Esophagus muscularis mucosa (tissue), 4 donors: ENCODE measurements at regions not wholly inside any gene's neighbourhood (a gene's known extent, or its start where the extent isn't known, plus 50 kb on each side); places are given as distances from the start of the nearest gene placed in this dataset.

ENCODE experiments used
- EP300 ChIP-seq: sonication (generic); formaldehyde crosslinking; IDR thresholded peaks from one replicate; pipeline ENCODE4 v1.6.1; 2017; ENCODE audit warnings: antibody characterized with exemption
- POLR2A ChIP-seq: fragments of 450-650 bp; IDR thresholded peaks from one replicate; pipeline ENCODE4 v1.6.1; 2017; ENCODE audit warnings: antibody characterized with exemption, moderate library complexity, mild to moderate bottlenecking, low read depth
- POLR2AphosphoS5 ChIP-seq, 2 donors: sonication (generic); formaldehyde crosslinking; IDR thresholded peaks; one replicate each; pipeline ENCODE4 v1.6.1; 2017; ENCODE audit warnings: antibody characterized with exemption in 2 of 2
- TF ChIP-seq, protein P1 (sequence below), 3 experiments: fragments of 200-600 bp in 2 of 3; fragments of 450-650 bp in 1 of 3; sonication (generic) in 2 of 3; IDR thresholded peaks; one replicate each; pipeline ENCODE4 v1.5.1; 2017 to 2019; ENCODE audit warnings: antibody characterized with exemption in 3 of 3, mild to moderate bottlenecking in 2 of 3, moderate library complexity in 1 of 3

DNA sequence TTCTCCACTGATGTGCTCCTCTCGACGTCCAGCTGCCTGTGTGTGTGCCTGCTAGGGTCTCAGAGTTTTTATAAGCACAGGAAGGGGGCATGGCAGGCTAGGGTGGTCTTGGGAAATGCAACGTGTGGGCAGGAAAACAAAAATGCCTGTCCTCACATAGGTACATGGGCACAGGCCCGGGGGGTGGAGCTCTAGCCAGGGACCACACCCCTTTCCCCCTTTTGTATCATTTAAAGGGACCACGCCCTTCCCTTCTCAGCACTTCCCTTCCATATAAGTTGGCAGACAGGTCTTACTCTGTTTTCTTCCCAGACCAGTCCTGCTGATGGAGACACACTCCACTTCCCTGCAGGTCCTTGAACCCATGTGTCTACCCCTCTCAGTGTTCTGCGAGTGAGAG is 645.0 kb downstream of the CBLN2 start:
- TF ChIP-seq, protein P1, sequence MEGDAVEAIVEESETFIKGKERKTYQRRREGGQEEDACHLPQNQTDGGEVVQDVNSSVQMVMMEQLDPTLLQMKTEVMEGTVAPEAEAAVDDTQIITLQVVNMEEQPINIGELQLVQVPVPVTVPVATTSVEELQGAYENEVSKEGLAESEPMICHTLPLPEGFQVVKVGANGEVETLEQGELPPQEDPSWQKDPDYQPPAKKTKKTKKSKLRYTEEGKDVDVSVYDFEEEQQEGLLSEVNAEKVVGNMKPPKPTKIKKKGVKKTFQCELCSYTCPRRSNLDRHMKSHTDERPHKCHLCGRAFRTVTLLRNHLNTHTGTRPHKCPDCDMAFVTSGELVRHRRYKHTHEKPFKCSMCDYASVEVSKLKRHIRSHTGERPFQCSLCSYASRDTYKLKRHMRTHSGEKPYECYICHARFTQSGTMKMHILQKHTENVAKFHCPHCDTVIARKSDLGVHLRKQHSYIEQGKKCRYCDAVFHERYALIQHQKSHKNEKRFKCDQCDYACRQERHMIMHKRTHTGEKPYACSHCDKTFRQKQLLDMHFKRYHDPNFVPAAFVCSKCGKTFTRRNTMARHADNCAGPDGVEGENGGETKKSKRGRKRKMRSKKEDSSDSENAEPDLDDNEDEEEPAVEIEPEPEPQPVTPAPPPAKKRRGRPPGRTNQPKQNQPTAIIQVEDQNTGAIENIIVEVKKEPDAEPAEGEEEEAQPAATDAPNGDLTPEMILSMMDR (IDR thresholded peaks at IDR 0.05): no peak
- no peak for TF ChIP-seq POLR2A
- no peak for TF ChIP-seq POLR2AphosphoS5 (IDR thresholded peaks at IDR 0.05)
- no peak for TF ChIP-seq EP300
